A673 (cell line): ENCODE measurements at regions not wholly inside any gene's neighbourhood (a gene's known extent, or its start where the extent isn't known, plus 50 kb on each side); places are given as distances from the start of the nearest gene placed in this dataset.

Source experiments
- BruUV-seq: library from RNA; stranded (reverse); fragments of 400-500 nt; replicated peaks from 2 replicates; lab custom pipeline; 2021; lab: Mats Ljungman, UMichigan
- CTCF ChIA-PET: fragments of 300-600 bp; sonication (Branson Sonifier 250); formaldehyde crosslinking; loops from one replicate; lab custom pipeline; 2022; ENCODE audit warnings: antibody characterized with exemption; lab: Charles Lee
- POLR2A ChIA-PET: fragments of 300-600 bp; sonication (Branson Sonifier 250); formaldehyde crosslinking; loops from one replicate; lab custom pipeline; 2022; ENCODE audit warnings: antibody characterized with exemption; ENCODE audit not compliant: low non-redundant PET; lab: Charles Lee
- DNase-seq: peaks from one replicate; pipeline ENCODE4 v3.0.0-alpha.2; 2015; ENCODE audit warnings: low spot score
- H3K27ac ChIP-seq: fragments of 200-600 bp; sonication (generic); 2 replicates; pipeline ENCODE4 v1.5.1; 2016; ENCODE audit warnings: mixed run types, low read depth, mild to moderate bottlenecking, mixed read lengths, antibody characterized with exemption, low read length; ENCODE audit not compliant: poor library complexity, severe bottlenecking
- H3K27me3 ChIP-seq: fragments of 200-600 bp; sonication (generic); replicated peaks from 2 replicates; pipeline ENCODE4 v1.6.1; 2017; ENCODE audit warnings: mixed run types, low read depth, mild to moderate bottlenecking, mixed read lengths, antibody characterized with exemption, low read length; ENCODE audit not compliant: insufficient read depth, poor library complexity
- H3K36me3 ChIP-seq: fragments of 200-600 bp; sonication (generic); 2 replicates; pipeline ENCODE4 v1.6.1; 2016; ENCODE audit warnings: mixed run types, mild to moderate bottlenecking, mixed read lengths, antibody characterized with exemption, low read length; ENCODE audit not compliant: insufficient read depth, poor library complexity, severe bottlenecking
- H3K4me1 ChIP-seq: fragments of 200-600 bp; sonication (generic); 2 replicates; pipeline ENCODE4 v1.6.1; 2017; ENCODE audit warnings: mixed run types, mild to moderate bottlenecking, mixed read lengths, antibody characterized with exemption, low read length; ENCODE audit not compliant: insufficient read depth, poor library complexity, severe bottlenecking
- H3K4me3 ChIP-seq: fragments of 200-600 bp; sonication (generic); 2 replicates; pipeline ENCODE4 v1.5.1; 2016; ENCODE audit warnings: low read depth, mixed run types, mild to moderate bottlenecking, mixed read lengths, low read length; ENCODE audit not compliant: poor library complexity, severe bottlenecking
- H3K9me3 ChIP-seq: fragments of 200-600 bp; sonication (generic); 2 replicates; pipeline ENCODE4 v1.6.1; 2016; ENCODE audit warnings: mixed run types, low read depth, mild to moderate bottlenecking, mixed read lengths, antibody characterized with exemption, low read length; ENCODE audit not compliant: poor library complexity, severe bottlenecking
- EZH2 ChIP-seq: fragments of 200-600 bp; sonication (generic); IDR thresholded peaks from 2 replicates; pipeline ENCODE4 v1.6.1; 2017; ENCODE audit warnings: borderline replicate concordance, low read depth, mild to moderate bottlenecking, mixed read lengths, antibody characterized with exemption, low read length; ENCODE audit not compliant: poor library complexity, severe bottlenecking
- intact Hi-C: fragments of 100-400 bp; cut with micrococcal nuclease; formaldehyde crosslinking; loops from one replicate; pipeline ENCODE4 v1.10.0; 2022; ENCODE audit not compliant: unreplicated experiment
- TF ChIP-seq, protein P1 (sequence below): fragments of 300-800, 200-600 bp; sonication (generic); conservative IDR thresholded peaks from 2 replicates; pipeline ENCODE4 v1.5.1; 2017; ENCODE audit warnings: low read depth, mild to moderate bottlenecking, antibody characterized with exemption, low read length, moderate library complexity, mixed read lengths

DNA sequence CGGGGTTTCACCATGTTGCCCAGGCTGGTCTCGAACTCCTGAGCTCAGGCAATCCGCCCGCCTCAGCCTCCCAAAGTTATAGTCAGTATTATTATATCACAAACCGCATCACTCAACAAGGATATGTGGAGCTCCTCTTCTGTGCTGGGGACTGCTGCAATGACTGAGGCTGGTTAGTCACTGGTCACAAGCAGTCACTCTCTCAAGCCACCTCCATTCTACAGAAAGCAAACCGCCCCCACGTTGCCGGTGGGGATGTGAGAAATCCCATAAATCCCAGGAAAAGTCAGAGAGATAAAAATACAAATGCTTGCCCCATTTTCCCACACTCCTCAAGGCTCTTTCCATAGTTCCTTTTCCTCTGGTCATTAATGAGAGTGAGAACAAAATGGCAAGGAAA lies 155.7 kb downstream of the ADSS2 start:
- Histone ChIP-seq H3K9me3 (no peaks in the 10 kb centered on the region), H3K4me1 (no peaks in the 10 kb centered on the region), H3K27ac (no peak overlapping the region), H3K4me3 (no peak overlapping the region), H3K27me3 (no peaks in the 10 kb centered on the region), H3K36me3 (no peaks in the 10 kb centered on the region)
- ChIA-PET CTCF (no interaction called here), POLR2A (no interaction called here)
- BruUV-seq, result no TSS peak
- DNase-seq, result no peak
- intact Hi-C loops, result no loop called here
- TF ChIP-seq EZH2, result no peak
- TF ChIP-seq, protein P1, sequence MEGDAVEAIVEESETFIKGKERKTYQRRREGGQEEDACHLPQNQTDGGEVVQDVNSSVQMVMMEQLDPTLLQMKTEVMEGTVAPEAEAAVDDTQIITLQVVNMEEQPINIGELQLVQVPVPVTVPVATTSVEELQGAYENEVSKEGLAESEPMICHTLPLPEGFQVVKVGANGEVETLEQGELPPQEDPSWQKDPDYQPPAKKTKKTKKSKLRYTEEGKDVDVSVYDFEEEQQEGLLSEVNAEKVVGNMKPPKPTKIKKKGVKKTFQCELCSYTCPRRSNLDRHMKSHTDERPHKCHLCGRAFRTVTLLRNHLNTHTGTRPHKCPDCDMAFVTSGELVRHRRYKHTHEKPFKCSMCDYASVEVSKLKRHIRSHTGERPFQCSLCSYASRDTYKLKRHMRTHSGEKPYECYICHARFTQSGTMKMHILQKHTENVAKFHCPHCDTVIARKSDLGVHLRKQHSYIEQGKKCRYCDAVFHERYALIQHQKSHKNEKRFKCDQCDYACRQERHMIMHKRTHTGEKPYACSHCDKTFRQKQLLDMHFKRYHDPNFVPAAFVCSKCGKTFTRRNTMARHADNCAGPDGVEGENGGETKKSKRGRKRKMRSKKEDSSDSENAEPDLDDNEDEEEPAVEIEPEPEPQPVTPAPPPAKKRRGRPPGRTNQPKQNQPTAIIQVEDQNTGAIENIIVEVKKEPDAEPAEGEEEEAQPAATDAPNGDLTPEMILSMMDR, result no peak

DNA sequence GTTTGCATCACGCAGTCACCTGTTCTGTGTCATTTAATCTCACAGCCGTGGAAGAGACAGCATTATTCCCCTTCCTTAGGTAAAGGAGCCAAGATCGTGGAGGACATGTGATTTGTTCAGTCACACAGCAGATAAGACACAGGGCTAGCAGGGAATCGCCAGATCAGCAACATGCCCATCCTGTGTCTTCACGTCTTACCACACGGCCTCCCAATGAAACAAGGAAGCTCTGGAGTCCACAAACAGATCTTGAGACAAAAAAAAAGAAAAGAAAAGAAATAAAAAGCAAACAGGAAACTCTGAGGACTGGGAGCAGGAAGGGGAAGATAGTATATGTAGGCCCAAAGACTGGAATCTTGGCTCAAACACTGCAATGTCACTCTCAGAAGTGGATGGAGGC lies 155.3 kb downstream of the ADSS2 start:
- Histone ChIP-seq H3K4me1 (no peaks in the 10 kb centered on the region), H3K36me3 (no peaks in the 10 kb centered on the region), H3K27ac (no peak overlapping the region), H3K4me3 (no peak overlapping the region), H3K9me3 (no peaks in the 10 kb centered on the region), H3K27me3 (no peaks in the 10 kb centered on the region)
- DNase-seq, result no peak
- ChIA-PET POLR2A (no interaction called here), CTCF (no interaction called here)
- TF ChIP-seq, protein P1, result no peak
- no peak for TF ChIP-seq EZH2
- BruUV-seq, result no TSS peak
- intact Hi-C loops, result no loop called here

DNA sequence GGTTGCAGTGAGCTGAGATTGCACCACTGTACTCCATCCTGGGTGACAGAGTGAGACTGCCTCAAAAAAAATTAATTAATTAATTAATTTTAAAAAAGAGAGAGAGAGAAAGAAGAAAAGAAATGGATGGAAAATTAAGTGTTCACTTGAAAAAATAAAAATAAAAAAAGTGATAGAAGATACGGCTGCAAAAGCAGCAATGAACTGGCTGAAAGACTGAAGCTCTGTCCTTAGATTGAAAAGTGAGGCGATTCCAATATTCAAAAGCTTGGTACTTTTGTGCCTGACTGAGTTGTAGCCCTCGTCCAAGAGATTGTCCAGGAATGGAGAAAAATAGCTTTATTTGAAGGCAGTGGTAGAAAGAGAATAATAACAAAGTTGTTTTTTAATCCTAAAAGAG lies 154.6 kb downstream of the ADSS2 start:
- TF ChIP-seq, protein P1, result no peak
- no peak for TF ChIP-seq EZH2
- no peaks in the 10 kb centered on the region for H3K4me1 ChIP-seq
- ChIA-PET POLR2A (no interaction called here), CTCF (no interaction called here)
- no TSS peak for BruUV-seq
- no peaks in the 10 kb centered on the region for H3K27me3 ChIP-seq
- intact Hi-C loops, result no loop called here
- H3K4me3 ChIP-seq, result no peak overlapping the region
- H3K9me3 ChIP-seq, result no peaks in the 10 kb centered on the region
- no peak overlapping the region for H3K27ac ChIP-seq
- H3K36me3 ChIP-seq, result no peaks in the 10 kb centered on the region
- DNase-seq, result no peak
